ENCODE measurements at regions not wholly inside any gene's neighbourhood (a gene's known extent, or its start where the extent isn't known, plus 50 kb on each side); places are given as distances from the start of the nearest gene placed in this dataset.

GRCh38 chr2:236317938-236318396 is 53.8 kb upstream of the ASB18 start:
- no peak for DNase-seq

GRCh38 chr2:236318401-236318800 is 54.2 kb upstream of the ASB18 start:
- no peak for DNase-seq

DNA sequence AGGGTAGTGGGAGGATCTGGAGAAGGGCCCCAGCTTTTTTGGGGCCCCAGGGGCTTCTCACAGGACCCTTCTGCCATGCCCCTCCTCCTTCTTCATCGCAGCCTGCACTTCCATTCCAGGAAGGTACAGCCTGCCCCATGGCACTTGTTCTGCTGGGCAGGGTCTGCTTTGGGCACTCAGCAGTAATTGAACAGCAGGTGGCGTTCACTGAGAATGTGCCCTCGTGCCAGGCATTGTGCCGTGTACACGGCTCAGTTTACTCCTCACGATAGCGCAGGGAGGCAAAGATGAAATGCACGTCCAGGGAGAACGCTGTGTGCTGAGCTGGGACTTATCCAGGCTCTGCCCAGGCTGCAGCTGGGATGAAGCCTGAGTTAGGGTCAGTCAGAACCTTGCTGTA is 54.8 kb upstream of the ASB18 start:
- DNase-seq = no peak

DNA sequence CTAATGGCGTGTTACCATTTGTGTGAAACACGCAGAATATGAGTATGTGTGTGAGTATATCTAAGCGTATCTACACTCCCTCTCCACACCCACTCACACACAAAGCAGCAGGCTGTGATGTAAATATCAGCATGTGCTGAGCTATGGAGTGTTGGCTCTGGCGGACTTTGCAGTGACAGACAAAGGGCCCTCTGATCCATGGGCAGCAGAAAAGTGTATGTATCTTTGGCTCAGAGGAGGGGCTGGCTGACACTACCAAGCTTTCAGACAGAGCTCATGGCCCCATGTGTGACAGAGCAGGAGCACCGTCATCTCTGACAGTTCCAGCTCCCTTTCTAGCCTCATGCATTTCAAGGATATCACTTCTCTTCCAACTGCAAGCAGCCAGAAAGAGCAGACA is 57.2 kb upstream of the ASB18 start:
- no peak for DNase-seq

DNA sequence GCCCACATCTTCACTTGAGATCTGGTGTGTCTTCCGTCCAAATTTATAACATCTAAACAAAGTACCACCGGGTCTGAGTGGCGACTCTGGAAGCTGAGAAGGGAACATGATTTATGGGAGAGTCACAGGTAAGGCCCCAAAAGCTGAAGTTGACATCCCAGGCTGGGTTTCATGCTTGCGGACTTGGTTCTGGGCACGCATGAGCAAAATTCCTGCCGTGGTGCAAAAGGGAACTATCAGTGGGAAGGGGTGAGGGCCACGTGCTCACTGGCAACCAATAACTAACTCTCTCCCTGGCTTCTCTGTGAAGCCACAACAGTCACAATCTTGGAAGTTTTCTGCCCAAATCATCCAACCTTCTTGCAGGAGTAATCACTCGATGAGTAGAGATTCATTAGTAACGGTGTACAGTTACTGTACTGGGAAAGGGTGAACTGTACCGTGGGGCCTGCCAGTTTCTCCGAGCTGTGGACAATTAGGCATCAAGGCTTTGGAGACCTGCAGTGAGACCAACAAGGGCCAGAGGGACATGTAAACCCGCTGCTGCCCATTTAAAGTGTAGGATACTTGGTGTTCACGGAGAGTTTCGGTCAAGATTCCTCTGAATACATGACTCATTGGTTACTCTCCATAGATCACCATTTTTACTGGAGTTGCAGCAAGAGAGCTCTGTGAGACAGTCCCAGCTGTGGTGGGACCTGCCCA is 69.4 kb upstream of the ASB18 start:
- DNase-seq = no peak

- DNase-seq = no peak
Observed at GRCh38 chr2:236334122-236334876, 70.1 kb upstream of the ASB18 start.

DNA sequence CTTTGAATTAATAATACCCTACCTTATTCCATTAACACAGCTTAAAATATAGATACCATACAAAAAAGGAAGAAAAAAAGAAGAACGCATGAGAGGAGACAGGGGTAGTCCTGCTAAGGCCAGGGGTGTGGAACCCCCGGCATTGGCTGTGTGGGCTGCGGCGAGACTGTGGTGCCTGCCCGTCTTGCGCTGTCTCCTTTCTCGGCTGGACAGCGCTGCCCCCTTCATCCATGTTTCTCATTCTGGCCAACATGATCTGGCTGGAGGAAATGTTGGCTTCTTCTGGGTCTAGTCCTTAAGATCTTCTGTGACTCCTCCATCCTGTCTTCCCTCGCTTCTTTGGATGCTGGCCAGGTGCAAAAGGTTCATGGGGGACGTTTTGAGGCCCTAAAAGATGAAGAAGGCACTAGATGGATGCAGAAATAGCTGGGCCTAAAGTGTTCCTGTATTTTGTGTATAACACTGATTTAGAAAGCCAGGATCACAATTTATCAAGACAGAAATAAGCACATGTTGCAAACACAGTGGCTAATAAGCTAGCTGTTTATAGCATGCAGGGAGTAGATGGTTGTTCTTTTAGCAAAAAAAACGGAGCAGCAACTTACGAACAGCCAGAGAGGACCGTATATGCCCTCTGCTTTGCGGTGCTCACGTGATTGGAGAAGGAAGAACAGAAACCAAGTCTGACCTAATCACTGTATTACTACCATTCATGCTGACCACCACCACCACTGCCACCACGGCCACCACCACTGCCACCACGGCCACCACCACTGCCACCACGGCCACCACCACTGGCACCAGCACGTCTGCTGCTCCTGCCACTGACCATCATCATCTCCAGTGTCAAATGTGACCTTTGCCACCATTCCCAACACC is 71.7 kb upstream of the ASB18 start:
- DNase-seq = no peak

GRCh38 chr2:236336575-236337464 is 72.6 kb upstream of the ASB18 start:
- DNase-seq = no peak

DNA sequence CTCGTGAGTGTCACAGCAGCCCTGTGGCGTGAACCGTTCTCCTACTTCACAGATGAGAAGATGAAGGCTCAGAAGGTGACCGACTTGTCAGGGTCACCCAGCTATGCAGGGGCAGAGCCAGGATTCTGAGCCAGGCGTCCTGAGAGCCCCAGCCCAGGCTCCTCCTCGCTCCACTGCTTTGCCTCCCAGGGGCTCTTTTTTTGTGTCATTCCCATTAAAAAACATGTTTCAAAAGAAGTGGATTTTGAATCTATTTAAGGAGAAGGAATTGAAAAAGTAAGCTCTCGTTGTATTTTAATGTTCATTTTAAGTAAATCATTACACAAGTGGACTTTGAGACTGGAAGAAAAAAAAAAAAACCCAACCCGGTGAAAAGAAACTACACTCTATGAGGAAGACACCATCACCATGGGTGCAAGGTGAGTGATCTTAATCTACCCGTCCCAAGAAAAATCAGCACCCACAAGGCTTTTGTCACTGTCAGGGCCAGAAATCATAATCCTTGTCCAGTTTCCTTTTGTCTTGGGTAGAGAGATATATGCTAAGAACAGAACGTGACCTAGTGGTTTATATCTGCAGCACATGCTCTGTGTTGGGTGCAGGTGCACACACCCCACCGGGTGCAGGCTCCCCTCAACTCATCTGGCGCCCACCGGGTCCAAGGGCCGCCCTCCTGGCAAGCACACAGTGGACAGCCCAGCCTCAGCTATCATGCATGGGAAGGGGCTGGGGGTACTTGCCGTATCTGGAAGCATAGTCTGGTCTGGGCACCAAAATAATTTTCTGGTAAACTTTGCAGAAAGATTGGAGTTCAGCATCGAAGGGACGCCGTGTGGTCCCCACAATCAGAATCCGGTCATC is 73.5 kb upstream of the ASB18 start:
- no peak for DNase-seq

DNA sequence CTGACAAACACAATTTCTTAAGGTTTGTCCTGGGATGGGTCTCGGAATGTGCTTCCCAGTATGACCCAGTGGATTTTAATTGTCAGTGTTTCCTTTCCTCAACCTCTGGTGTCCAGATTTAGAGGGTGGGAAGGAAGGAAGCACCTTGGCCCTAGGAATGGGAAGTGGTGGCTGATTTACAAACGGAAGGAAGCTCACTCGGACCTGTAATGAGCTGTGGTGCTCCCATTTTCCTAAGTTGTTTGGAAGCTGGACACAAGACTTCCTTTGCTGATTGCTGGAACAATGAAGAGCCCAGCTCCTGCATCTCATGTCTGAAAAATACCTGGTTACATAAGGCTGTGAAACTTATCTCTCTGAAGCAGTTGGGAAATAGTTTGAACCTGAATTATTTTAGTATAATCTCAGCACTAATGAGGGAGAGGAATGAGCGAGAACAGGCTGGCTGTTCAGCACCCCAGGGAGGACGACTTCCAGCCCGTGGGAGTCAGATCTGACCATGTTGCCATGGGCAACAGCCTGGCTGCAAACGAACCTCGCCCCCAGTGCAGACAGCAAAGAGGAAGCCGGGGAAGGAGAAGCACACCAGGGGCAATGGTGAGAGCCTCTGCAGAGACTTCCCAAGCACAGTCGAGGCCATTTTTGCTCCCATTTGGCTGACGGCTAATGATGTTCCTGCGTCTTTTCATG is 74.4 kb upstream of the ASB18 start:
- no peak for DNase-seq

DNA sequence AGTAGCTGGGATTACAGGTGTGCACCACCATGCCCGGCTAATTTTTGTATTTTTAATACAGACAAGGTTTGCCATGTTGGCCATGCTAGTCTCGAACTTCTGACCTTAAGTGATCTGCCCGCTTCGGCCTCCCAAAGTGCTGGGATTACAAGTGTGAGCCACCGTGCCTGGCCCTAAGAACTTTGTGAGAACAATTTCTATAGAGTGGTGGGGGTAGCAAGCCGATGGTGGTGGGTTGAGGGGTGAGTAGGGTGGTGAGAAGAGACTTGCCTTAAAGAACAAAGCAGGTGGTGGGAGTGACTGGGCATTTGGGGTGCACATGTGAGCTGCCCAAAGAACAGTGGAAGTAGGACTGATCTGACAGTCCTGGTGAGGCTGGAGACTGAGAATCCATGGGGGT is 76.0 kb upstream of the ASB18 start:
- DNase-seq = no peak

- DNase-seq = no peak
Observed at GRCh38 chr2:236341067-236341466, 76.9 kb upstream of the ASB18 start.

DNA sequence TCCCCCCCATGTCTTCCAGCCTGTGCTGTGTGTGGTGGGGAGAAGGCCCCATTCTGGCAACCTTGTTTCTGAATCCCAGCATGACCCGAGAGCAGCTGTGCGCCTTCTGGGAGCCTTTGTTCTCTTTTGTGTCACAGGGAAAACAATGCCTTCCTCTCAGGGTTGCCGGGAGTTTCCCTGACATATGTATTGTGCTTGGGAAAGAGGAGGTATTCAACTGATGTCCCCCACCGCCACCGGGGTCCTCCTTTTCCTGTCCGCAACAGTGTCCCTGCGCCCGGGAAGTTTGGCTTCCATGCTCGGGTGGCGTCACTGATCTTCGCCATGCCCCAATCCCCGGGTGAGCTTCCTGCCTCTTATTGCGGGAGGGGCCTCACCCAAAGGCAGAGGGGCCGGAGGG is 77.5 kb upstream of the ASB18 start:
- no peak for DNase-seq

DNA sequence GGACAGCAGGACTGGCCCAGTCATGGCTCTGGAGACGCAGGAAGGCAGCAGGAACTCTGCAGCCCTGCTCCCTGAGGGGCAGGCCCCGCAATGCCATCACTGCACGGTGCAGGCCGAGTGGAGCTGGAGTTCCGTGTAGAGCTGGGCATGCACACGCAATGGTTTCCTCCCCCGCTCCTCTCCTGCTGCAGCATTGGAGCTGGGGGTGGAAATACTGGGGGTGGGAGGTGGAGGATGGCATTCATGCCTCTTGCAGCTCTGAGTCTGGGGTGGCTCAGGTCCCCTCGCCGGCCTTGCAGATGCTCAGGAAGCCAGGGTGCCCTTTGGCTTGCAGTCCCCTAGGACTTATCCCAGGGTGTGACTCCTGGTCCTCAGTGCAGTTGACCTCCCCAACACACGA is 78.3 kb upstream of the ASB18 start:
- no peak for DNase-seq

DNA sequence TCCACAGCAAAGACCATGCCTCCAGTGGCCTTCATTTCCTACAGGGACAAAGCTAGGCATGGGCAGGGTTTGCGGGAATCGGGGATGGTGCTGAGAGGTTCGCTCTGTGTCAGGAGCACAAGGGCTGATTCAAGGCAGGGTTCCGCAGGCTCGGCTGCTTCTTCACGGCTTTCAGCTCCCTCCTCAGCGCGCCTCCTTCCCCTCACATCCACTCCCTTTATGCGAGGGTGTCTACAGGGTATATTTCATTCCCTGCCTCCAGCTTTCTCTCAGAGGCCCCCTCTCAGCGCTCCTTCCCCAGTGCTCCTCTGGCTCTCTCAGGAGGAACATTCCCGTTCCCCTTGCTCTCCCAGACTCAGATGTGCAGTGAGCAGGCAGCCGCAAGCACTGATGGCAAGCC is 78.7 kb upstream of the ASB18 start:
- no peak for DNase-seq

- DNase-seq = peak; percentile 29
Observed at GRCh38 chr2:236343400-236344161, 79.4 kb upstream of the ASB18 start.

DNA sequence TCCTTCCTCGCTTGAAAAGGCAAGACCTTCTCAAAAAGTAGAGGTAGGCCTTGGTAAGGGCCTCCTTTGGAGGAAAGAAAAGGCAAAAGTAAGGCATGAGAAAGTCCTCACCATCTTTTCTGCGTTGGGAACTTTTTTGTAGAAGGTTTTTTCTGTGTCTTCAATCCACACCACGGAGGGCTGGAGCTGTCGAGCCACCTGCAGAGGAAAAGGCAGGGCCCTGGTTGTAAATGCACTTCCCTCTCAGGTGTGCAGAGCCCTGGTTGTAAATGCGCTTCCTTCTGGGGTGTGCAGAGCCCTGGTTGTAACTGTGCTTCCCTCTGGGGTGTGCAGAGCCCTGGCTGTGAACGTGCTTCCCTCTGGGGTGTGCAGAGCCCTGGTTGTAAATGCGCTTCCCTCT is 80.2 kb upstream of the ASB18 start:
- DNase-seq = no peak

DNA sequence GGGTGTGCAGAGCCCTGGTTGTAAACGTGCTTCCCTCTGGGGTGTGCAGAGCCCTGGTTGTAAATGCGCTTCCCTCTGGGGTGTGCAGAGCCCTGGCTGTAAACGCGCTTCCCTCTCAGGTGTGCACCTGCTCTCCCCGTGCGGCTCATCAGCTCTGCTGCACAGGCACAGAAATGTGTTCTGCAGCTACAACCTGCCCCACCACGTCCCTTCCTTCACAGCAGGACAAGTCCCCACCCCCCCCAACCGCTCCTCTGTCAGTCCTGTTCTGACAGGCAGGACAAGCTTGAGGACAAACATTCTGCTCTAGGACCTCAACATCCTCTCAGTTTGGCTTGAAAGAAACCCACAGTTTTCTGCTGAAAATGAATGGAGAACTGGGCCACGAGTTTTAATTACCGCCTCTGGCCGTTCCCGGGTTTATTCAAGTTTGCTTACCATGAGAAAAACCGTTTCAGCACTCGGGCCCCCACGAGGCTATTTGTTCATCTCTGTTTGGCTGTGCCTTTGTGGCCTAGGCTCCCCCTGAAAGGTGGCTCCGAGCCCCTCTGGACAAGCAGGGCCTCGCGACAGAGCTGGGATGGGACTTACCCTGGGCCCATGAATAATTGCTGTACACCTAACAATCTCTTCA is 81.0 kb upstream of the ASB18 start:
- no peak for DNase-seq

GRCh38 chr2:236346366-236346765 is 82.2 kb upstream of the ASB18 start:
- no peak for DNase-seq

GRCh38 chr2:236348279-236348678 is 84.1 kb upstream of the ASB18 start:
- DNase-seq = no peak

All from effector CD4-positive, alpha-beta T cell (primary cell).